ENCODE measurements at regions not wholly inside any gene's neighbourhood (a gene's known extent, or its start where the extent isn't known, plus 50 kb on each side); places are given as distances from the start of the nearest gene placed in this dataset.

- TF ChIP-seq RAD21 (IDR thresholded peaks at IDR 0.05 in 1 of 2, conservative IDR thresholded peaks at IDR 0.05 in 1 of 2; ENCODE audit: low read depth in 2 of 2, low read length in 2 of 2) (no peak), POLR2AphosphoS5 (IDR thresholded peaks at IDR 0.05; ENCODE audit: low read depth, low read length) (no peak), E2F6 (IDR thresholded peaks at IDR 0.05) (no peak), CTCF (IDR thresholded peaks at IDR 0.05; ENCODE audit: control extremely low read depth in 1 of 3, insufficient read depth in 1 of 3, low read depth in 1 of 3, low read length in 3 of 3) (no peak), POLR2A (IDR thresholded peaks at IDR 0.05; ENCODE audit: control extremely low read depth in 1 of 2, low read depth in 2 of 2, low read length in 2 of 2) (no peak), HDAC6 (IDR thresholded peaks at IDR 0.05; ENCODE audit: low read depth, low read length) (no peak), BCL11A (IDR thresholded peaks at IDR 0.05; ENCODE audit: low read depth in 2 of 2, low read length in 2 of 2) (no peak), CEBPB (IDR thresholded peaks at IDR 0.05; ENCODE audit: low read depth, low read length) (no peak), SIX5 (IDR thresholded peaks at IDR 0.05; ENCODE audit: low read depth, low read length) (no peak), FOSL1 (IDR thresholded peaks at IDR 0.05; ENCODE audit: insufficient read depth, low read depth, low read length) (no peak), JUN (IDR thresholded peaks at IDR 0.05; ENCODE audit: low read depth, low read length) (no peak), EGR1 (IDR thresholded peaks at IDR 0.05; ENCODE audit: borderline replicate concordance, low read depth, low read length) (no peak), RFX5 (IDR thresholded peaks at IDR 0.05; ENCODE audit: borderline replicate concordance, low read depth, low read length) (no peak)
Measured at GRCh38 chrX:113408843-113409242, 568.2 kb upstream of the AMOT start.
